A549 (cell line): ENCODE measurements at regions not wholly inside any gene's neighbourhood (a gene's known extent, or its start where the extent isn't known, plus 50 kb on each side); places are given as distances from the start of the nearest gene placed in this dataset.

ENCODE experiments used
- ATAC-seq, 2 experiments: fragments of 200-7000 bp in 1 of 2; fragments of >200 bp in 1 of 2; cut with Nextera tagmentation in 1 of 2; cut with Tn5 transposase in 1 of 2; 3 replicates each; pipeline versions ENCODE4 v1.8.0 to v1.9.1; 2018 to 2020; ENCODE audit warnings: mild to moderate bottlenecking in 1 of 2, moderate library complexity in 1 of 2
- CTCF ChIA-PET: fragments of 300-600 bp; sonication (Branson Sonifier 250); formaldehyde crosslinking; extraction: SDS; loops from one replicate; lab custom pipeline; 2021; ENCODE audit warnings: antibody characterized with exemption, inconsistent platforms; lab: Yijun Ruan, JAX
- POLR2A ChIA-PET: fragments of 350-600 bp; formaldehyde crosslinking; extraction: SDS; loops from one replicate; lab custom pipeline; 2021; ENCODE audit warnings: antibody characterized with exemption, inconsistent platforms; lab: Yijun Ruan, JAX
- DNase-seq, 2 experiments: peaks; one replicate each; pipeline versions ENCODE4 v3.0.0 to v3.0.0-alpha.2; 2011 to 2016; ENCODE audit warnings: low read depth in 1 of 2, low spot score in 1 of 2
- FAIRE-seq: peaks from 2 replicates; lab custom pipeline; 2011; peaks lifted over from hg19 to GRCh38; lab: Jason Lieb, UNC
- H3K27ac ChIP-seq, 2 experiments: fragments of >200 bp; sonication (Bioruptor Twin); formaldehyde crosslinking; 3 replicates each; pipeline ENCODE4 v1.5.1; 2016 to 2017
- H3K4me1 ChIP-seq: fragments of >200 bp; sonication (Bioruptor Twin); formaldehyde crosslinking; 3 replicates; pipeline ENCODE4 v1.6.1; 2016
- H3K4me2 ChIP-seq: fragments of >200 bp; sonication (Bioruptor Twin); formaldehyde crosslinking; 3 replicates; pipeline ENCODE4 v1.6.1; 2016
- H3K4me3 ChIP-seq: fragments of >200 bp; sonication (Bioruptor Twin); formaldehyde crosslinking; 3 replicates; pipeline ENCODE4 v1.5.1; 2016
- H3K9me3 ChIP-seq: fragments of >200 bp; sonication (Bioruptor Twin); formaldehyde crosslinking; 3 replicates; pipeline ENCODE4 v1.6.1; 2016
- BCL3 ChIP-seq: fragments of >200 bp; sonication (Bioruptor Twin); formaldehyde crosslinking; IDR thresholded peaks from 3 replicates; pipeline ENCODE4 v1.6.1; 2016
- CHD2 ChIP-seq: fragments of 150-350 bp; IDR thresholded peaks from 2 replicates; pipeline ENCODE4 v1.6.1; 2014; ENCODE audit warnings: low read length; ENCODE audit not compliant: partially characterized antibody
- CTCF ChIP-seq: fragments of >200 bp; sonication (Bioruptor Twin); formaldehyde crosslinking; IDR thresholded peaks from 3 replicates; pipeline ENCODE4 v1.5.1; 2016
- E2F6 ChIP-seq: IDR thresholded peaks from 2 replicates; pipeline ENCODE4 v1.6.1; 2012; ENCODE audit warnings: low read depth, borderline replicate concordance
- EHF ChIP-seq: fragments of 250-450 bp; sonication (Bioruptor Pico); IDR thresholded peaks from 2 replicates; pipeline ENCODE4 v1.5.0; 2020; ENCODE audit warnings: mild to moderate bottlenecking
- EHMT2 ChIP-seq: fragments of 200-600 bp; sonication (generic); IDR thresholded peaks from 2 replicates; pipeline ENCODE4 v1.6.1; 2016; ENCODE audit warnings: antibody characterized with exemption, low read depth, mild to moderate bottlenecking, moderate library complexity
- HES2 ChIP-seq: fragments of >200 bp; sonication (Bioruptor Twin); formaldehyde crosslinking; IDR thresholded peaks from 2 replicates; pipeline ENCODE4 v1.6.1; 2016
- JUN ChIP-seq, 2 experiments: fragments of >200 bp; sonication (Bioruptor Twin); formaldehyde crosslinking; IDR thresholded peaks; 2 replicates in 1 of 2; 3 replicates in 1 of 2; pipeline ENCODE4 v1.6.1; 2016 to 2017
- JUNB ChIP-seq: fragments of >200 bp; sonication (Bioruptor Twin); formaldehyde crosslinking; IDR thresholded peaks from 2 replicates; pipeline ENCODE4 v1.6.1; 2016
- KDM1A ChIP-seq: fragments of 200-600 bp; sonication (generic); IDR thresholded peaks from 2 replicates; pipeline ENCODE4 v1.6.1; 2016; ENCODE audit warnings: low read depth, mild to moderate bottlenecking
- PBX3 ChIP-seq: IDR thresholded peaks from 2 replicates; pipeline ENCODE4 v1.6.1; 2012
- POLR2AphosphoS2 ChIP-seq: conservative IDR thresholded peaks from 2 replicates; pipeline ENCODE4 v1.6.1; 2012; ENCODE audit warnings: low read length, improper control_type of control experiment, inconsistent platforms
- RFX5 ChIP-seq: fragments of 450-650 bp; IDR thresholded peaks from 2 replicates; pipeline ENCODE4 v1.7.1; 2014; ENCODE audit warnings: antibody characterized with exemption, mild to moderate bottlenecking, moderate library complexity
- RNF2 ChIP-seq: fragments of 200-600 bp; sonication (generic); IDR thresholded peaks from 2 replicates; pipeline ENCODE4 v1.6.1; 2016; ENCODE audit warnings: low read depth, mild to moderate bottlenecking, antibody characterized with exemption, moderate library complexity, borderline replicate concordance
- SMC3 ChIP-seq: fragments of >200 bp; sonication (Bioruptor Twin); formaldehyde crosslinking; IDR thresholded peaks from 3 replicates; pipeline ENCODE4 v1.6.1; 2018; ENCODE audit warnings: inconsistent platforms
- SREBF2 ChIP-seq: fragments of 450-650 bp; IDR thresholded peaks from 2 replicates; pipeline ENCODE4 v1.6.1; 2014; ENCODE audit warnings: mild to moderate bottlenecking, moderate library complexity
- TFCP2L1 ChIP-seq: fragments of 250-450 bp; sonication (Bioruptor Pico); IDR thresholded peaks from 2 replicates; pipeline ENCODE4 v1.5.0; 2021; ENCODE audit warnings: mild to moderate bottlenecking
- USF2 ChIP-seq: fragments of 450-650 bp; IDR thresholded peaks from 2 replicates; pipeline ENCODE4 v1.6.1; 2014; ENCODE audit warnings: antibody characterized with exemption
- ZSCAN20 ChIP-seq: fragments of 250-450 bp; sonication (Bioruptor Pico); IDR thresholded peaks from 2 replicates; pipeline ENCODE4 v1.8.0; 2022; ENCODE audit warnings: mild to moderate bottlenecking, moderate library complexity
- WGBS: methylation state at CpG from one replicate; pipeline ENCODE4 v1.1.6; 2017; ENCODE audit errors: missing lambda C conversion rate; 5-methylcytosine and 5-hydroxymethylcytosine counted together

- ATAC-seq, result no peak
- WGBS, result 4% methylated on average over 2 of the region's 2 CpGs
- no peak for FAIRE-seq
- TF ChIP-seq CHD2 (no peak), ZSCAN20 (CRISPR knock-in tag) (no peak), EHMT2 (no peak), HES2 (no peak), JUN (IDR thresholded peaks at IDR 0.05) (no peak), RNF2 (no peak), CTCF (no peak), SREBF2 (no peak), USF2 (no peak), EHF (CRISPR knock-in tag) (no peak), SMC3 (no peak)
- TF ChIP-seq, all 56 proteins: peak for 0
- Histone ChIP-seq H3K4me1 (no peaks in the 10 kb centered on the region), H3K4me3 (no peak overlapping the region), H3K4me2 (no peak overlapping the region), H3K9me3 (no peaks in the 10 kb centered on the region), H3K27ac (no peak overlapping the region)
- ChIA-PET CTCF (no interaction called here), POLR2A (no interaction called here)
- no peak for DNase-seq
Measured at GRCh38 chr4:107458194-107458593, 261.8 kb downstream of the PAPSS1 start.

- TF ChIP-seq KDM1A, result no peak
- TF ChIP-seq BCL3, result no peak
- TF ChIP-seq POLR2AphosphoS2, result no peak
- TF ChIP-seq RFX5, result no peak
- no peak for TF ChIP-seq RNF2
- no peak for TF ChIP-seq JUNB
- no peak for TF ChIP-seq HES2
- no peak for TF ChIP-seq SMC3
- TF ChIP-seq EHF (CRISPR knock-in tag), result no peak
- TF ChIP-seq PBX3, result no peak
- no peak for TF ChIP-seq TFCP2L1 (CRISPR knock-in tag)
- no peak for TF ChIP-seq E2F6
- DNase-seq (no peak), FAIRE-seq (no peak), ATAC-seq (no peak)
- no peaks in the 10 kb centered on the region for H3K4me1 ChIP-seq
- ChIA-PET CTCF (no interaction called here), POLR2A (no interaction called here)
- no peak overlapping the region for H3K4me2 ChIP-seq
- 28% methylated on average over 2 of the region's 2 CpGs for WGBS
- no peak overlapping the region for H3K4me3 ChIP-seq
- no peaks in the 10 kb centered on the region for H3K9me3 ChIP-seq
- H3K27ac ChIP-seq, result no peak overlapping the region
Measured at GRCh38 chr4:107453987-107454386, 266.0 kb downstream of the PAPSS1 start.
